GM23338 (cell line): ENCODE measurements at regions not wholly inside any gene's neighbourhood (a gene's known extent, or its start where the extent isn't known, plus 50 kb on each side); places are given as distances from the start of the nearest gene placed in this dataset.

Experiments
- ATAC-seq: fragments of 200-7000 bp; cut with Tn5 transposase; 3 replicates; pipeline ENCODE4 v1.9.1; 2020
- DNase-seq: peaks from one replicate; pipeline ENCODE4 v3.0.0-alpha.2; 2015; ENCODE audit warnings: low spot score
- H2AFZ ChIP-seq: fragments of 200-600 bp; sonication (generic); 2 replicates; pipeline ENCODE4 v1.8.0; 2016; ENCODE audit warnings: antibody characterized with exemption, mild to moderate bottlenecking, moderate library complexity
- H3F3A ChIP-seq: fragments of 200-600 bp; sonication (generic); replicated peaks from 2 replicates; pipeline ENCODE4 v1.8.0; 2017; ENCODE audit warnings: antibody characterized with exemption, mixed run types, low read depth
- H3K27ac ChIP-seq: fragments of 200-600 bp; sonication (generic); 2 replicates; pipeline ENCODE4 v1.6.1; 2016; ENCODE audit warnings: low read depth
- H3K27me3 ChIP-seq: fragments of 200-600 bp; sonication (generic); 2 replicates; pipeline ENCODE4 v1.8.0; 2016; ENCODE audit warnings: mild to moderate bottlenecking, mixed run types, moderate library complexity; ENCODE audit not compliant: insufficient read depth
- H3K36me3 ChIP-seq: fragments of 200-600 bp; sonication (generic); 2 replicates; pipeline ENCODE4 v1.8.0; 2016; ENCODE audit warnings: mild to moderate bottlenecking; ENCODE audit not compliant: insufficient read depth
- H3K4me1 ChIP-seq: fragments of 200-600 bp; sonication (generic); 2 replicates; pipeline ENCODE4 v1.8.0; 2016; ENCODE audit warnings: mild to moderate bottlenecking, moderate library complexity; ENCODE audit not compliant: insufficient read depth
- H3K4me2 ChIP-seq: fragments of 200-600 bp; sonication (generic); 2 replicates; pipeline ENCODE4 v1.7.1; 2017; ENCODE audit warnings: mixed run types
- H3K4me3 ChIP-seq: fragments of 200-600 bp; sonication (generic); 2 replicates; pipeline ENCODE4 v1.6.1; 2016; ENCODE audit warnings: mixed run types
- H3K79me2 ChIP-seq: fragments of 200-600 bp; sonication (generic); replicated peaks from 2 replicates; pipeline ENCODE4 v1.8.0; 2017; ENCODE audit warnings: mild to moderate bottlenecking; ENCODE audit not compliant: insufficient read depth
- H3K9me2 ChIP-seq: fragments of 200-600 bp; sonication (generic); 2 replicates; pipeline ENCODE4 v1.8.0; 2017; ENCODE audit not compliant: insufficient read depth
- H4K20me1 ChIP-seq: fragments of 200-600 bp; sonication (generic); replicated peaks from 2 replicates; pipeline ENCODE4 v1.8.0; 2017; ENCODE audit warnings: mild to moderate bottlenecking; ENCODE audit not compliant: insufficient read depth
- H3K27ac Mint-ChIP-seq: 2 replicates; pipeline ENCODE4 v1.8.0; 2020; ENCODE audit warnings: inconsistent platforms, mild to moderate bottlenecking, moderate library complexity, mixed read lengths
- H3K27me3 Mint-ChIP-seq: 3 replicates; pipeline ENCODE4 v1.8.0; 2022; ENCODE audit warnings: low read depth, mild to moderate bottlenecking, moderate library complexity, mixed read lengths, inconsistent platforms; ENCODE audit not compliant: insufficient read depth, poor library complexity
- H3K36me3 Mint-ChIP-seq: 3 replicates; pipeline ENCODE4 v1.8.0; 2021; ENCODE audit warnings: low read depth, mild to moderate bottlenecking, inconsistent platforms, moderate library complexity, mixed read lengths
- H3K4me1 Mint-ChIP-seq: 3 replicates; pipeline ENCODE4 v1.8.0; 2020; ENCODE audit warnings: mild to moderate bottlenecking, inconsistent platforms, mixed read lengths
- H3K4me3 Mint-ChIP-seq: 3 replicates; pipeline ENCODE4 v1.8.0; 2021; ENCODE audit warnings: moderate library complexity, mild to moderate bottlenecking, inconsistent platforms, mixed read lengths
- H3K9me3 Mint-ChIP-seq: 3 replicates; pipeline ENCODE4 v1.8.0; 2020; ENCODE audit warnings: moderate library complexity, mild to moderate bottlenecking, inconsistent platforms, mixed read lengths
- CREB1 ChIP-seq: fragments of 250-450 bp; sonication (Bioruptor Pico); IDR thresholded peaks from 2 replicates; pipeline ENCODE4 v1.5.0; 2020; ENCODE audit warnings: low read depth, mild to moderate bottlenecking, moderate library complexity
- CTCF ChIP-seq, 2 experiments: fragments of 200-600 bp in 1 of 2; sonication (generic) in 1 of 2; conservative IDR thresholded peaks; 2 replicates each; pipeline versions ENCODE4 v1.5.1 to v1.6.1; 2016 to 2017; ENCODE audit warnings: antibody characterized with exemption in 2 of 2, low read depth in 2 of 2, mild to moderate bottlenecking in 2 of 2, moderate library complexity in 1 of 2
- ETS1 ChIP-seq: IDR thresholded peaks from 2 replicates; pipeline ENCODE4 v1.6.1; 2016; ENCODE audit warnings: antibody characterized with exemption
- EZH2 ChIP-seq: fragments of 200-600 bp; sonication (generic); IDR thresholded peaks from one replicate; pipeline ENCODE4 v1.8.0; 2017; ENCODE audit warnings: antibody characterized with exemption, mild to moderate bottlenecking, low read depth; ENCODE audit not compliant: unreplicated experiment
- EZH2phosphoT487 ChIP-seq: fragments of 200-600 bp; sonication (generic); IDR thresholded peaks from one replicate; pipeline ENCODE4 v1.8.1; 2018; ENCODE audit warnings: antibody characterized with exemption; ENCODE audit not compliant: unreplicated experiment
- JUNB ChIP-seq: IDR thresholded peaks from one replicate; pipeline ENCODE4 v1.6.1; 2016; ENCODE audit warnings: antibody characterized with exemption; ENCODE audit not compliant: unreplicated experiment
- NANOG ChIP-seq: IDR thresholded peaks from 2 replicates; pipeline ENCODE4 v1.6.1; 2016; ENCODE audit warnings: antibody characterized with exemption, borderline replicate concordance
- POLR2AphosphoS5 ChIP-seq: IDR thresholded peaks from 2 replicates; pipeline ENCODE4 v1.6.1; 2016; ENCODE audit warnings: antibody characterized with exemption, low read depth
- STAT1 ChIP-seq: IDR thresholded peaks from one replicate; pipeline ENCODE4 v1.6.1; 2016; ENCODE audit warnings: antibody characterized with exemption; ENCODE audit not compliant: unreplicated experiment
- ZNF114 ChIP-seq: fragments of 250-450 bp; sonication (Bioruptor Pico); IDR thresholded peaks from 2 replicates; pipeline ENCODE4 v1.5.0; 2020; ENCODE audit warnings: mild to moderate bottlenecking, moderate library complexity
- ZNF331 ChIP-seq: fragments of 250-450 bp; sonication (Bioruptor Pico); IDR thresholded peaks from 2 replicates; pipeline ENCODE4 v1.5.0; 2020; ENCODE audit warnings: low read depth, mild to moderate bottlenecking, moderate library complexity
- ZNF462 ChIP-seq: fragments of 250-450 bp; sonication (Bioruptor Pico); IDR thresholded peaks from 2 replicates; pipeline ENCODE4 v1.5.0; 2020; ENCODE audit warnings: mild to moderate bottlenecking, moderate library complexity

GRCh38 chr1:82121421-82121820 is 320.7 kb downstream of the ADGRL2 start (continued):
- TF ChIP-seq ZNF331 (no peak), EZH2phosphoT487 (no peak), ZNF114 (CRISPR knock-in tag) (no peak), JUNB (no peak), EZH2 (no peak), POLR2AphosphoS5 (no peak), CREB1 (CRISPR knock-in tag) (no peak), ETS1 (no peak)

GRCh38 chr1:82116105-82116504 is 315.4 kb downstream of the ADGRL2 start:
- no peaks in the 10 kb centered on the region for H3K27me3 Mint-ChIP-seq
- TF ChIP-seq ETS1 (no peak), EZH2phosphoT487 (no peak), NANOG (no peak), ZNF462 (no peak), POLR2AphosphoS5 (no peak), EZH2 (no peak), CTCF (conservative IDR thresholded peaks at IDR 0.05; ENCODE audit: low read depth in 2 of 2) (no peak), STAT1 (no peak)
- no peak for ATAC-seq
- Histone ChIP-seq H4K20me1 (no peaks in the 10 kb centered on the region), H3K79me2 (no peaks in the 10 kb centered on the region), H2AFZ (peak overlapping the region; percentile 96; the same call in 1 of the 2 replicates), H3K4me2 (no peak overlapping the region), H3K4me3 (no peak overlapping the region), H3K9me2 (peaks cover 5% of the 10 kb centered on the region; the same call in 1 of the 2 replicates), H3K27me3 (no peaks in the 10 kb centered on the region), H3K36me3 (no peaks in the 10 kb centered on the region), H3F3A (no peaks in the 10 kb centered on the region), H3K27ac (no peak overlapping the region), H3K4me1 (no peaks in the 10 kb centered on the region)
- DNase-seq: no peak
- H3K4me3 Mint-ChIP-seq: no peak overlapping the region
- no peak overlapping the region for H3K27ac Mint-ChIP-seq
- no peaks in the 10 kb centered on the region for H3K9me3 Mint-ChIP-seq
- H3K36me3 Mint-ChIP-seq: no peaks in the 10 kb centered on the region
- no peaks in the 10 kb centered on the region for H3K4me1 Mint-ChIP-seq
